Endothelial cell of umbilical vein (primary cell): ENCODE measurements at regions not wholly inside any gene's neighbourhood (a gene's known extent, or its start where the extent isn't known, plus 50 kb on each side); places are given as distances from the start of the nearest gene placed in this dataset.

Experiments used
- CTCF ChIP-seq, 2 donors: IDR thresholded peaks; 1 replicate in 1 of 2; 2 replicates in 1 of 2; pipeline ENCODE4 v1.5.1; 2011; ENCODE audit warnings: low read length in 2 of 2, mild to moderate bottlenecking in 2 of 2, moderate library complexity in 2 of 2, control low read depth in 1 of 2, inconsistent platforms in 1 of 2, low read depth in 1 of 2; ENCODE audit not compliant: insufficient read depth in 1 of 2; ENCODE audit errors: extremely low read depth in 1 of 2
- EZH2 ChIP-seq: IDR thresholded peaks from 2 replicates; pipeline ENCODE4 v1.6.1; 2012; ENCODE audit warnings: borderline replicate concordance, low read depth, mild to moderate bottlenecking, moderate library complexity, low read length, inconsistent platforms; ENCODE audit not compliant: severe bottlenecking
- GATA2 ChIP-seq: IDR thresholded peaks from 2 replicates; pipeline ENCODE4 v1.7.0; 2011; ENCODE audit warnings: low read depth, mild to moderate bottlenecking, moderate library complexity, mixed read lengths, low read length; ENCODE audit not compliant: insufficient read length, insufficient read depth
- JUN ChIP-seq: IDR thresholded peaks from 2 replicates; pipeline ENCODE4 v1.6.1; 2011; ENCODE audit warnings: borderline replicate concordance, low read depth; ENCODE audit not compliant: insufficient read length, insufficient read depth
- MAX ChIP-seq: IDR thresholded peaks from 2 replicates; pipeline ENCODE4 v1.6.1; 2011; ENCODE audit not compliant: insufficient read depth, insufficient read length
- MYC ChIP-seq: IDR thresholded peaks from one replicate; pipeline ENCODE4 v1.6.1; 2011; ENCODE audit warnings: mild to moderate bottlenecking, low read depth, low read length
- POLR2A ChIP-seq: IDR thresholded peaks from 2 replicates; pipeline ENCODE4 v1.6.1; 2012; ENCODE audit warnings: low read depth, mild to moderate bottlenecking, control low read depth, low read length
- POLR2AphosphoS5 ChIP-seq: IDR thresholded peaks from 2 replicates; pipeline ENCODE4 v1.6.1; 2012; ENCODE audit warnings: low read depth, mild to moderate bottlenecking, control low read depth, low read length, moderate library complexity; ENCODE audit not compliant: insufficient read depth

DNA sequence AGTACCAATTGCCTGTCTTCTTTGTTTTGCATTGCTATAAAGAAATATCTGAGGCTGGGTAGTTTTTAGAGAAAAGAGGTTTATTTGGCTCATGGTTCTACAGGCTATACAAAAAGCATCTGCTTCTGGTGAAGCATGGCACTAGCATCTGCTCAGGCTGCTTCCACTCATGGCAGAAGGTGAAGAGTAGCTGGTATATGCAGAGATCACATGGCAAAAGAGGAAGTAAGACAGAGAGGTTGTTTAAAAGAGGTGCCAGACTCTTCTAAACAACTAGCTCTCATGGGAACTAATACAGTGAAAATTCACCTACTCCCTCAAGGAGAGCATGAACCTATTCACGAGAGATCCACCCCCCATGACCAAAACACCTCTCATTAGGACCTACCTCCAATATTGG lies 56.7 kb upstream of the GUCA2B start:
- TF ChIP-seq CTCF (IDR thresholded peaks at IDR 0.05; ENCODE audit: extremely low read depth in 1 of 2, insufficient read depth in 1 of 2, low read depth in 1 of 2, low read length in 2 of 2) (no peak), MAX (no peak), GATA2 (no peak), EZH2 (no peak), POLR2A (no peak), POLR2AphosphoS5 (no peak), MYC (no peak), JUN (no peak)
